Activated B cell treated with CpG ODN at 0.5 μM for 24 hours (primary cell): ENCODE measurements at regions not wholly inside any gene's neighbourhood (a gene's known extent, or its start where the extent isn't known, plus 50 kb on each side); places are given as distances from the start of the nearest gene placed in this dataset.
"Not testable (repeated sequence)": the region's sequence is repeated elsewhere in the genome, so short reads cannot be mapped to it uniquely, and the experiment has no call there.

ENCODE experiments used
- ATAC-seq: fragments of 200-7000 bp; cut with Tn5 transposase; one replicate; pipeline ENCODE4 v1.10.0; 2021; ENCODE audit warnings: low read depth, mild to moderate bottlenecking, moderate library complexity
- CTCF ChIA-PET: fragments of 350-600 bp; sonication (Branson Sonifier 250); formaldehyde crosslinking; loops from one replicate; lab custom pipeline; 2021; ENCODE audit warnings: antibody characterized with exemption; lab: Charles Lee
- POLR2A ChIA-PET: fragments of 350-600 bp; sonication (Branson Sonifier 250); formaldehyde crosslinking; loops from one replicate; lab custom pipeline; 2021; ENCODE audit warnings: antibody characterized with exemption; lab: Charles Lee
- DNase-seq: peaks from one replicate; pipeline ENCODE4 v3.0.0; 2022
- H3K27ac Mint-ChIP-seq: one replicate; pipeline ENCODE4 v1.8.0; 2020; ENCODE audit warnings: mixed read lengths
- H3K27me3 Mint-ChIP-seq: one replicate; pipeline ENCODE4 v1.8.0; 2021; ENCODE audit warnings: mixed read lengths
- H3K36me3 Mint-ChIP-seq: one replicate; pipeline ENCODE4 v1.8.0; 2021; ENCODE audit warnings: low read depth, mixed read lengths
- H3K4me1 Mint-ChIP-seq: one replicate; pipeline ENCODE4 v1.8.0; 2021; ENCODE audit warnings: mixed read lengths
- H3K4me3 Mint-ChIP-seq: one replicate; pipeline ENCODE4 v1.8.0; 2020; ENCODE audit warnings: mild to moderate bottlenecking, mixed read lengths
- H3K9me3 Mint-ChIP-seq: one replicate; pipeline ENCODE4 v1.8.0; 2020; ENCODE audit warnings: mixed read lengths
- intact Hi-C: fragments of 100-400 bp; cut with micrococcal nuclease; formaldehyde crosslinking; loops from one replicate; pipeline ENCODE4 v1.15.1; 2024

DNA sequence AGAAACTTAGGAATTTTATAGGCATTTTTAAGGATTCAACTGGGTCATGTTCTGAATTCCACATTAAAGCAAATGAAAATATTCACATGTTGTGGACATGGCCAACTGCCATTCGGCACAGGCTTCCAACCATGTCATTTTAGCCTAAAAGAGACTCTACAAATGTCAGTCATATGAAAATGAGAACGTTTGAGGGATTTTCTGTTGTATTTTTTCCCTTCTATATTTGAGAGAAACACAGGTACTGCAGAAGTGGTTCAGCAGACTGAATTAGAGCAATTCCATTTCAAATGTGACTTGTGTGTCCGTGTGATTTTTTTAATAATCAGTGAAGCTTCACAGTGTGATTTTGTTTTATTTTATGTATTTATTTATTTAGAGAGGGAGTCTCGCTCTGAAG lies 124.3 kb downstream of the TP53TG3F start:
- H3K4me1 Mint-ChIP-seq, H3K9me3 Mint-ChIP-seq, POLR2A ChIA-PET, ATAC-seq, CTCF ChIA-PET, H3K27me3 Mint-ChIP-seq, DNase-seq, intact Hi-C loops, H3K4me3 Mint-ChIP-seq, H3K27ac Mint-ChIP-seq, H3K36me3 Mint-ChIP-seq: not testable (repeated sequence)

DNA sequence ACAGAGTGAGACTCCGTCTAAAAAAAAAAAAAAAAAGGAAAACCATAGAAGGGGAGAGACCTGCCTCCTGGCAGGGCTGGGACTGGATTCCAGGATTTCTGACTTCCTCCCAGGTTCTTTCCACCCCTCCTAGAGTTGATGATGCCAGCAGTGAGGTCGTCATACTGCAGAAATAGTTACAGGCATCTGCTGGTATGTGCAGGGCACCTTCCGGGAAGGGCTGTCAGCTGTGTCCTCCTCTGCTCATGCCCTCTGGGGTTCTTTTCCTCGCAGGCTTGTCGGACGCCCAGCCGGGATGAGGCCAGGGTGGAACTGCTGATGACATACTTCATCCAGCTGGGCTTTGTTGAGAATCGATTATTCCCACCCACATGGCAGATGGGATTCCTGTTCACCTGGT lies 129.2 kb downstream of the TP53TG3F start:
- intact Hi-C loops, H3K9me3 Mint-ChIP-seq, H3K36me3 Mint-ChIP-seq, CTCF ChIA-PET, POLR2A ChIA-PET, H3K4me1 Mint-ChIP-seq, H3K4me3 Mint-ChIP-seq, H3K27ac Mint-ChIP-seq, H3K27me3 Mint-ChIP-seq, DNase-seq, ATAC-seq: not testable (repeated sequence)

DNA sequence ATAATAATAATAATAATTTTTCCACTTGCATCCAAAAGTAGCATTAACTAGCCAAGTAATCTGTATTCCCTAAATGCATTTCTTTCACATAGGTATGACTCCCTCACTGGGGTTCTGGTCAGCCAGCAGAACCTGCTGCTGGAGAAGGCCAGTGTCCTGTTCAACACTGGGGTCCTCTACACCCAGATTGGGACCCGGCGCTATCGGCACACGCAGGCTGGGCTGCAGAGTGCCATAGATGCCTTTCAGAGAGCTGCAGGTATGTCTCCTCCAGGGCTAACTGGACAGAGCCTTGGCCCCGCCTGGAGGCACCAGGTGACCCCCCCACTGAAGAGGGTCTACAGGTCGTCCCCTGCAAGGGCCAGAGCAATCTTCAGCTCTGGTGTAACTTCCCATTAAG lies 133.9 kb downstream of the TP53TG3F start:
- POLR2A ChIA-PET, H3K9me3 Mint-ChIP-seq, H3K36me3 Mint-ChIP-seq, H3K27me3 Mint-ChIP-seq, H3K4me3 Mint-ChIP-seq, ATAC-seq, intact Hi-C loops, H3K4me1 Mint-ChIP-seq, H3K27ac Mint-ChIP-seq, DNase-seq, CTCF ChIA-PET: not testable (repeated sequence)

DNA sequence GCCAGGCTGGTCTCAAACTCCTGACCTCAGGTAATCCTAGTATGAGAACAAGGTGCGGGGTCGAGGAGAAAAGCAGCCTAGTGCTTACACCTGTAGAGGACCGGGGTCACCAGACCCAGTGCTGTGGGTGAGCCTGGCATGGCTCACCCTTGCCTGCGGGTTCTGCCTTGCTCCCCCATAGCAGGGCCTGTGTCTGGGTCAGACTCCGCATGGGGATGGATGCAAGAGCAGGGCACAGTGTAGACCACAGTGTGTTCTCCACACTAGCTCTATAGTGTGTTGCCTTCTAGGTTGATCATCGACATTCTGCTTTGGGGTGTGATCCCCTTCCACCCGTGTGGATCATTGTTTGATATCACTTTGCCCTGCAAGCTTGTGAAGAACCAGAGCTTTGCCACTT lies 135.7 kb downstream of the TP53TG3F start:
- DNase-seq, H3K4me1 Mint-ChIP-seq, H3K4me3 Mint-ChIP-seq, H3K27me3 Mint-ChIP-seq, H3K27ac Mint-ChIP-seq, POLR2A ChIA-PET, ATAC-seq, H3K9me3 Mint-ChIP-seq, CTCF ChIA-PET, intact Hi-C loops, H3K36me3 Mint-ChIP-seq: not testable (repeated sequence)

DNA sequence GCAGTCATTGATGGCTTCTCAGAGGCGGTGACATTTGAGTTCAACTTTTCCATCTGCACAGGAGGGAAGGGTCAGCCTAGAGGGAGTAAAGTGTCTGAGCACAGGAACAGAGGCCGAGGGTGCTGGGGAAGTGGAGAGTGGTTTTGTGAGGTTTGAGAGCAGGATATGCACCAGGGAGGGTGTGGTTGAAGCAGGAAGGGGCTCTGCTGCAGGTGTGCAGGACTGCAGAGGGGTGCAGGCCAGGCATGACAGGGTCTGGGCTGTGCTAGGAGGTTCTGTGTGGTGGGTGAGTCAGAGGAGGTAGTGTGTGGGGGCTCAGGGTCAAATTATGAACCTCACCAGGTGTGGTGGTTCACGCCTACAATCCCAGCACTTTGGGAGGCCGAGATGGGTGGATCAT lies 141.6 kb downstream of the TP53TG3F start:
- intact Hi-C loops, H3K27me3 Mint-ChIP-seq, H3K4me1 Mint-ChIP-seq, DNase-seq, H3K27ac Mint-ChIP-seq, H3K36me3 Mint-ChIP-seq, H3K9me3 Mint-ChIP-seq, H3K4me3 Mint-ChIP-seq, CTCF ChIA-PET, POLR2A ChIA-PET: not testable (repeated sequence)
- ATAC-seq, result peak; percentile 18

DNA sequence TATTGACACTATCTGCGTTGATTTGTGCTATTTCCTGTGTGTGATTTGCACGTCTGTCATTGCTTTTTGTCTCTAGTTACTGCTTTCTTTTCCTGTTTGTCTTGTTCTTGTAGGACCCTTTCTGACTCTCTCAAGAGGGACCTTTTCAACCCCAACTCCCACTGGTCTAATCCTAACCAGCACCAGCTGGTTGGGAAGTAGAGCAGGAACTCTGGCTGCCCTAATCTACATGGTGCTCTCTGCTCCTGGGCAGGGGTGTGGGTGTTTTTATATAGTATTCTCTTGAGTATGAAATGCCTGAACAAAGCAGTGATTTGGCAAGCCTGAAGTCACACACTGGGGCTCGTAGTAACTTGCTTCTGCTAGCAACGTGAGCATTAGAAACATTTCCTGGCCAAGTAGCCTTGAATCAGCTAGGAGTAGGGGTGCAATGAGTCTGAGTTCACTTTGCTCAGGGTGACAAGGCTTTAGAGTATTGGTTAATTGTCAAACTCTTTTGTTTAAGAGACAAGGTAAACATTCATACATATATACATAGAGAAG lies 164.2 kb downstream of the TP53TG3F start:
- DNase-seq, H3K4me3 Mint-ChIP-seq, CTCF ChIA-PET, H3K27ac Mint-ChIP-seq, H3K9me3 Mint-ChIP-seq, ATAC-seq, H3K27me3 Mint-ChIP-seq, H3K4me1 Mint-ChIP-seq, intact Hi-C loops, H3K36me3 Mint-ChIP-seq, POLR2A ChIA-PET: not testable (repeated sequence)

DNA sequence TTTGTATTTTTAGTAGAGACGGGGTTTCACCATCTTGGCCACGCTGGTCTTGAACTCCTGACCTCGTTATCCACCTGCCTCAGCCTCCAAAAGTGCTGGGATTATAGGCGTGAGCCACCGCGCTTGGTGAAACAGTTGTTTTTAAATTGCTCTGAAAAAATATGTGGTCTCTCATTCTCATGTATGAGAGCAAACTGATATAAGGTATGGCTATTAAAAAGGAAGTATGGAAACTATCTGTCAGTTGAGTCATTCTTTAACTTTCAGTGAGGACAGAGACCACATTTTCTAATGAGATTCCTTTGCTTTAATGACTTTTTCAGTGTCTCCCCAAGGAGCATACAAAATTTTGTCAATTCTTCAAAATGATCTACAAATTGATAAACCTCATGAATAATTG lies 169.5 kb downstream of the TP53TG3F start:
- H3K9me3 Mint-ChIP-seq, result not testable (repeated sequence)

DNA sequence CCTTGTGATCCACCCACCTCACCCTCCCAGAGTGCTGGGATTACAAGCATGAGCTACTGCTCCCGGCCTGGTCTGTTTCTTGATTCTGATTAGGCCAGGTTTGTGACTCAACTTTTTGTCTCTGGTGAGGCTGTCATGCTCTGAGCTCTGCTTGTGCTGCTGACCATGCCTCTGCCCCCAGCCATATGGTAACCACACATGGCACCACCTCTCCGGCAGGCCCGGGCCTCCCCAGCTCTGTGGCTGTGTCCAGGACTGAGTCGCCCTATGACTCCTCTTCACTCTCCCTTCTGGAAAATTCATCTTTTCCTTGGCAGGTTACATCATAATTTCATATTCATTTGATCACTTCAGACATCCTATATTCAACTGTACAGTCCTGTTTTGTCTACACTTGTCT lies 172.3 kb downstream of the TP53TG3F start:
- H3K36me3 Mint-ChIP-seq, DNase-seq, ATAC-seq, CTCF ChIA-PET, H3K27ac Mint-ChIP-seq, H3K4me1 Mint-ChIP-seq, H3K9me3 Mint-ChIP-seq, H3K4me3 Mint-ChIP-seq, H3K27me3 Mint-ChIP-seq, POLR2A ChIA-PET, intact Hi-C loops: not testable (repeated sequence)

More for the DNA sequence above, 169.5 kb downstream of the TP53TG3F start:
- ATAC-seq, H3K36me3 Mint-ChIP-seq, H3K27me3 Mint-ChIP-seq, H3K4me3 Mint-ChIP-seq, DNase-seq, H3K4me1 Mint-ChIP-seq, CTCF ChIA-PET, intact Hi-C loops, H3K27ac Mint-ChIP-seq, POLR2A ChIA-PET: not testable (repeated sequence)

DNA sequence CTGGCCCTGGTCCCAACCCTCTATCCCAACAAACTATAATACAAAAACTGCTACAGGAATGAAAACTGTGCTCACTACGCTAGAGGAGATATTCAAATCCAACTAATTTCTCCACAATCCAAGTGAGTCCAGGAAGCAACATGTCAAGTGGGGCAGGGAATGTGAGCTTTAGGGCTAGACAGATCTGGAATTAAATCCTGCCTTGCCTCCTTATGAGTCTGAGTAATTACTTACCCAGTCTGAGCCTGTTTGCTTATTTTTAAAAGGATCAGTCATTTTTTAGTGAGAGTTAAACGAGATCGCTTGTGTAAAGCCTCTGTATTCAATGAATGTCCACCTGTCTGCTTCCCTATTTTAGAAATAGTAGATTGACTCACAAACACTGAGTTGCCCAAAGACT lies 174.6 kb downstream of the TP53TG3F start:
- H3K36me3 Mint-ChIP-seq, ATAC-seq, intact Hi-C loops, H3K9me3 Mint-ChIP-seq, CTCF ChIA-PET, H3K27ac Mint-ChIP-seq, H3K27me3 Mint-ChIP-seq, DNase-seq, H3K4me1 Mint-ChIP-seq, H3K4me3 Mint-ChIP-seq, POLR2A ChIA-PET: not testable (repeated sequence)

DNA sequence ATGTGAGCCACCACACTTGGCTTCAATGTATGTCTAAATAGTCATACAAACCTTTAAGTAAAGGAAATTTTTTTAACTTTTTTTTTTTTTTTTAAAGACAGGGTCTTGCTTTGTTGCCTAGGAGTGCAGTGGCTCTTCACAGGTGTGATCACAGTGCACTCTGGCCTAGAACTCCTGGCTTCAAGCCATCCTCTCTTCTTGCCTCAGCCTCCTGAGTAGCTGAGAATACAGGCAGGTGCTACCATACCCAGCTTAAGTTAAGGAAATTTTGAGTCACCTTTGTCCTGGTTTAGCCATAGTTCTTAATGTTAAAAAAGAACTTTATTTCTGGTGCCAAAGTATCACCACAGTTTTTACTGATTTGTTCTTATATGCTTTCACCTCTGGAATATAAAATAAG lies 177.3 kb downstream of the TP53TG3F start:
- ATAC-seq, intact Hi-C loops, H3K4me3 Mint-ChIP-seq, H3K27me3 Mint-ChIP-seq, POLR2A ChIA-PET, CTCF ChIA-PET, H3K9me3 Mint-ChIP-seq, H3K4me1 Mint-ChIP-seq, H3K36me3 Mint-ChIP-seq, H3K27ac Mint-ChIP-seq, DNase-seq: not testable (repeated sequence)

DNA sequence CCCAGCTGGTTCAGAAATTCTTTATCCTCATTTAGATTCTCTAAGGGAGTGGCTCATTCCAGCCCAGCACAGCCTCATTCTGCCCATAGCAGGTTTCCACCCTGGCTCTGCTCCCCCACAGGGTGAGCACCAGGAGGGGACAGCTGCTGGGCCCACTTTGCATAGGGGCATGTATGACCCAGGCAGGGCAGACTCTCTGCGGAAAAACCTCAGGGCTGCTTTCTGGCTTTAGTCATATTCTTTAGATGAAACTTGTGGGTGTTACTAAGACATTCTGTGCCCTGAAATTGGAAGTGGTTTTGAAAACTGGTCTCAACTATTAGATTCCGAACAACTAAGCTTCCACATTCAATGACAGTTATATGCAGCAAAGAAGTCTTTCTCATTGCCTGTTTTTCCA lies 183.9 kb downstream of the TP53TG3F start:
- H3K36me3 Mint-ChIP-seq, H3K27ac Mint-ChIP-seq, H3K9me3 Mint-ChIP-seq, DNase-seq, H3K4me3 Mint-ChIP-seq, H3K4me1 Mint-ChIP-seq, CTCF ChIA-PET, H3K27me3 Mint-ChIP-seq, POLR2A ChIA-PET, intact Hi-C loops, ATAC-seq: not testable (repeated sequence)

DNA sequence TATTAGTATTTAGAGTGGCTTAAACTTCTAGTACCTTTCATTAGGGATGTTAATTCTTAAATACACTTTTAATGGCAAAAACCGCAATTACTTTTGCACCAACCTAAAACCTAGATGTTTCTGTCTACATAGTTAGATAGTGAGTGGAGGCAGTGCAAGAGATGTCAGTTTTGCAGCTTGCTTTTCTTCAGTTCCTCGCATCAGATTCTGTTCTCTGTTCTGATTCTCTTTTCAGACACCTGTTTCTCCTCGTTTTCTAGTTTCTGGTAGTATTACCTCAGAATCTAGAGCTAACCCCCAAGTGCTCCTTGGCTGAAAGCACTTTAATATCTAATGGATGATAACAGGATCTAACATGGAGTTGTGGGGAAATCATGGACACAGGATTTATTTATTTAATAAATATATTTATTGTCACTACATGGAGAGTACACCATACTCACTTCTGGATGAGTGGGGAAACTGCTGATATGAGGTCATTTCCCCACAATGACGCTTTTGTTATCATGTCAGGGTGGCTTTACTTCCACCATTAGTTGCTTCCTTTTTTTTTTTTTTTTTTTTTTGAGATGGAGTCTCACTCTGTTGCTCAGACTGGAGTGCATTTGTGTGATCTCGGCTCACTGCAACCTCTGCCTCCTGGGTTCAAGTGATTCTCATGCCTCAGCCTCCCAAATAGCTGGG lies 184.4 kb downstream of the TP53TG3F start:
- CTCF ChIA-PET, H3K4me3 Mint-ChIP-seq, H3K9me3 Mint-ChIP-seq, H3K4me1 Mint-ChIP-seq, ATAC-seq, DNase-seq, H3K36me3 Mint-ChIP-seq, H3K27ac Mint-ChIP-seq, H3K27me3 Mint-ChIP-seq, POLR2A ChIA-PET, intact Hi-C loops: not testable (repeated sequence)
